ENCODE measurements at regions not wholly inside any gene's neighbourhood (a gene's known extent, or its start where the extent isn't known, plus 50 kb on each side); places are given as distances from the start of the nearest gene placed in this dataset.

GRCh38 chr5:104024538-104024937, 461.9 kb upstream of the NUDT12 start:
- H3K4me2 ChIP-seq (ENCODE audit: insufficient read depth, insufficient read length, low read length): no peak overlapping the region
- H4K91ac ChIP-seq (ENCODE audit: insufficient read length, low read depth, low read length): no peak overlapping the region
- no peak overlapping the region for H3K23ac ChIP-seq (ENCODE audit: insufficient read length, low read depth, low read length)
- no peak for DNase-seq
- H3K4me1 ChIP-seq (ENCODE audit: insufficient read depth, low read length): no peaks in the 10 kb centered on the region
- H2BK20ac ChIP-seq (ENCODE audit: low read depth, low read length, poor library complexity, severe bottlenecking): no peak overlapping the region
- no peaks in the 10 kb centered on the region for H3K23me2 ChIP-seq (ENCODE audit: insufficient read length, low read depth, low read length, poor library complexity, severe bottlenecking)
- no peak overlapping the region for H2BK12ac ChIP-seq (ENCODE audit: insufficient read length, low read depth, low read length)
- H3K9ac ChIP-seq (ENCODE audit: extremely low read depth, insufficient read length, low read length): no peak overlapping the region
- H4K20me1 ChIP-seq (ENCODE audit: control insufficient read depth, insufficient read depth, insufficient read length): no peaks in the 10 kb centered on the region
- H3K27me3 ChIP-seq (ENCODE audit: insufficient read depth, low read length): no peaks in the 10 kb centered on the region
- H3K4ac ChIP-seq (ENCODE audit: low read depth, low read length): no peak overlapping the region
- H3K56ac ChIP-seq (ENCODE audit: insufficient read length, low read depth, low read length): no peak overlapping the region
- H3K9me3 ChIP-seq (ENCODE audit: control insufficient read depth, low read depth, low read length): no peaks in the 10 kb centered on the region
- no peak for TF ChIP-seq CTCF (conservative IDR thresholded peaks at IDR 0.05)
- Mint-ChIP-seq H3K27ac (no peak overlapping the region), H3K27me3 (ENCODE audit: low read depth) (no peaks in the 10 kb centered on the region), H3K9me3 (peaks cover 0 to 1% of the 10 kb centered on the region in 2 experiments; a peak in 3 of 5 replicates), H3K36me3 (ENCODE audit: insufficient read depth in 1 of 3, low read depth in 3 of 3) (no peaks in the 10 kb centered on the region; a peak in 1 of 7 replicates), H3K4me3 (no peak overlapping the region), H3K4me1 (no peaks in the 10 kb centered on the region)
- H4K8ac ChIP-seq (replicated peaks; ENCODE audit: insufficient read length, low read depth, low read length): no peak overlapping the region
- H3K79me1 ChIP-seq (ENCODE audit: insufficient read depth, low read depth, low read length, poor library complexity, severe bottlenecking): no peaks in the 10 kb centered on the region
- H2AFZ ChIP-seq (ENCODE audit: low read length): no peak overlapping the region
- no peak overlapping the region for H2BK120ac ChIP-seq (ENCODE audit: low read depth, low read length, poor library complexity, severe bottlenecking)
- no peak overlapping the region for H3T11ph ChIP-seq (ENCODE audit: low read length)
- no peak overlapping the region for H2BK15ac ChIP-seq (ENCODE audit: low read depth, low read length)
- H3K79me2 ChIP-seq (ENCODE audit: insufficient read depth, low read length): no peaks in the 10 kb centered on the region
- no peak overlapping the region for H2BK5ac ChIP-seq (ENCODE audit: insufficient read length, low read length)
- H2AK5ac ChIP-seq (ENCODE audit: insufficient read length, low read length): no peak overlapping the region
- H3K27ac ChIP-seq (ENCODE audit: insufficient read length, low read depth, low read length): no peak overlapping the region
- no peak overlapping the region for H4K5ac ChIP-seq (ENCODE audit: insufficient read length, low read depth, low read length)
- WGBS (ENCODE audit: extremely low coverage, insufficient read length, low lambda C conversion rate): no CpG with 5 or more reads among the region's 5 CpGs
- no peak overlapping the region for H3K18ac ChIP-seq (ENCODE audit: insufficient read length, low read depth, low read length)
- H3K14ac ChIP-seq (ENCODE audit: insufficient read depth, low read length): no peak overlapping the region
